ENCODE measurements at regions not wholly inside any gene's neighbourhood (a gene's known extent, or its start where the extent isn't known, plus 50 kb on each side); places are given as distances from the start of the nearest gene placed in this dataset.
A peak's percentile ranks its signal among the peaks of the same experiment; 100 is the strongest.
"Not testable (repeated sequence)": the region's sequence is repeated elsewhere in the genome, so short reads cannot be mapped to it uniquely, and the experiment has no call there.

DNA sequence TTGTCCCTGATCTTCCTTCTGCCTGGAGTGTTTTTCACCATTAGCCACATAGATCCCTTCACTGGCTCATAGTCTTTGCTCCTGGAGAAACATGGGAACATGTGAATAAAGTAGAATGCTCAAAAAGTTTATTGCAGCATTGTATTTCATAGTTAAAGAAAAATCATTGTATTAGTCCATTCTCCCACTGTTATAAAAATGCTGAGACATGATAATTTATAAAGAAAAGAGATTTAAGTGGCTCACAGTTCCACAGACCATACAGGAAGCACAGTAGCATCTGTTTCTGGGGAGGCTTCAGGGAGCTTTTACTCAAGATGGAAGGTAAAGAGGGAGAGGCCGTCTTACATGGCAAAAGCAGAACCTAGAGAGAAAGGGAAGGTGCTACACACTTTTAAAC is 238.3 kb upstream of the OR4E1 start:
- TF ChIP-seq, protein P1, sequence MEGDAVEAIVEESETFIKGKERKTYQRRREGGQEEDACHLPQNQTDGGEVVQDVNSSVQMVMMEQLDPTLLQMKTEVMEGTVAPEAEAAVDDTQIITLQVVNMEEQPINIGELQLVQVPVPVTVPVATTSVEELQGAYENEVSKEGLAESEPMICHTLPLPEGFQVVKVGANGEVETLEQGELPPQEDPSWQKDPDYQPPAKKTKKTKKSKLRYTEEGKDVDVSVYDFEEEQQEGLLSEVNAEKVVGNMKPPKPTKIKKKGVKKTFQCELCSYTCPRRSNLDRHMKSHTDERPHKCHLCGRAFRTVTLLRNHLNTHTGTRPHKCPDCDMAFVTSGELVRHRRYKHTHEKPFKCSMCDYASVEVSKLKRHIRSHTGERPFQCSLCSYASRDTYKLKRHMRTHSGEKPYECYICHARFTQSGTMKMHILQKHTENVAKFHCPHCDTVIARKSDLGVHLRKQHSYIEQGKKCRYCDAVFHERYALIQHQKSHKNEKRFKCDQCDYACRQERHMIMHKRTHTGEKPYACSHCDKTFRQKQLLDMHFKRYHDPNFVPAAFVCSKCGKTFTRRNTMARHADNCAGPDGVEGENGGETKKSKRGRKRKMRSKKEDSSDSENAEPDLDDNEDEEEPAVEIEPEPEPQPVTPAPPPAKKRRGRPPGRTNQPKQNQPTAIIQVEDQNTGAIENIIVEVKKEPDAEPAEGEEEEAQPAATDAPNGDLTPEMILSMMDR (IDR thresholded peaks at IDR 0.05; ENCODE audit: low read depth, low read length), result no peak
- peaks cover 31% of the 10 kb centered on the region for H3K27me3 ChIP-seq (ENCODE audit: low read depth, low read length)
- no peaks in the 10 kb centered on the region for H3K9me3 ChIP-seq (ENCODE audit: insufficient read depth, low read length)
- H3K9ac ChIP-seq (ENCODE audit: low read length), result no peak overlapping the region
- no peaks in the 10 kb centered on the region for H4K20me1 ChIP-seq (ENCODE audit: insufficient read depth, low read length)
- H2AFZ ChIP-seq (ENCODE audit: low read depth, low read length), result no peak overlapping the region
- H3K4me2 ChIP-seq (ENCODE audit: low read length), result no peak overlapping the region
- H3K27ac ChIP-seq (ENCODE audit: low read length), result no peak overlapping the region
- H3K4me1 ChIP-seq (ENCODE audit: low read length), result no peaks in the 10 kb centered on the region
- no peaks in the 10 kb centered on the region for H3K36me3 ChIP-seq (replicated peaks; ENCODE audit: low read depth, low read length)
- H3K79me2 ChIP-seq (ENCODE audit: low read length), result no peaks in the 10 kb centered on the region
- no peak overlapping the region for H3K4me3 ChIP-seq (ENCODE audit: low read length)

DNA sequence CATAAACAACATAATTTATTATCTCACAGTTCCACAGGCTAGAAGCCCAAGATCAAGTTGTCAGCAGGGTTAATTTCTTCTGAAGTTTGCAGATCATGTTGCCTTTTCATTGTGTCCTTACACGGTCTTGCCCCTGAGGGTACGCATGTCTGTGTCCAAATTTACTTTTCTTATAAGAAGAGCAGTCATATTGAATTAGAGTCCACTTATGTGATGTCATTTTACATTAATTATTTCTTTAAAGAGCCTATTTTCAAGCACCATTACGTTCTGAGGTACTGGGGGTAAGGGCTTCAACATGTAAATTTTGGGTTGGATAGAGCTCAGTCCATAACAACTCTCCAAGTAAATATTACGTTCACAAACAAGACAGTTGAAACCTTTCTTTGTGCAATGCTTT is 236.6 kb upstream of the OR4E1 start:
- H3K4me1 ChIP-seq (ENCODE audit: low read length), result no peaks in the 10 kb centered on the region
- peaks cover 41% of the 10 kb centered on the region for H3K27me3 ChIP-seq (ENCODE audit: low read depth, low read length)
- TF ChIP-seq, protein P1 (IDR thresholded peaks at IDR 0.05; ENCODE audit: low read depth, low read length), result no peak
- no peak for TF ChIP-seq EZH2phosphoT487 (IDR thresholded peaks at IDR 0.05; ENCODE audit: low read depth)
- no peaks in the 10 kb centered on the region for H3K79me2 ChIP-seq (ENCODE audit: low read length)
- no peaks in the 10 kb centered on the region for H3K9me3 ChIP-seq (ENCODE audit: insufficient read depth, low read length)
- H3K36me3 ChIP-seq (replicated peaks; ENCODE audit: low read depth, low read length), result no peaks in the 10 kb centered on the region
- no peak overlapping the region for H3K4me3 ChIP-seq (ENCODE audit: low read length)
- H3K9ac ChIP-seq (ENCODE audit: low read length), result no peak overlapping the region
- H3K4me2 ChIP-seq (ENCODE audit: low read length), result no peak overlapping the region
- H2AFZ ChIP-seq (ENCODE audit: low read depth, low read length), result no peak overlapping the region
- no peak overlapping the region for H3K27ac ChIP-seq (ENCODE audit: low read length)
- H4K20me1 ChIP-seq (ENCODE audit: insufficient read depth, low read length), result no peaks in the 10 kb centered on the region

DNA sequence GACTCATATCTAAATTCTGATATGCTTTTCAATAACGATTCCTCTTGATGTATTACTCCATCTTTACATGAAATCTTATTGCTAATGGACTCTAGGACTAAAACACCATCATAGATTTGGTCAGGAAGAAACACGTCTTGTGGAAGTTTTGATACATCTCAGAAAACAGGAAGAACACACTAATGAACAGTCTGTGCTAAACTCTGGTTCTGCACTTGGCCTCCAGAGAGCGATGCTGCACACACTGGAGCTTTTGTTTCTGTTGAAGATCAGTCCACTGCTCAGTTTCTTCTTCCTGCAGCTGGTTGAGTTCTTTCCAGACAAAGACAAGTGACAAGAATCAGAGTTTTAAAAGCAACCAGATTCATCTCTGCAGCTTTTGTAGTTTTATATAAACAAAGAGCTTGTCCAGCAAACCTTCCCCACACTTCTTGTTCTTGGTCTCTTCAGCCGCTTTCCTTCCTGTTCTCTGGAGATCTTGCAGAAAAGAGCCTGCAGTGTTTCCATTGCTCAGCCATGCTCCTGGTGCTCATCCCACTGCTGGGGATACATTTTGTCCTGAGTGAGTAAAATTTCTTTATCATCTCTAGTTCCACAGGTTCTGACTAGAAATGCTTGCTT is 229.1 kb upstream of the OR4E1 start:
- no peaks in the 10 kb centered on the region for H3K9me3 ChIP-seq (ENCODE audit: insufficient read depth, low read length)
- no peaks in the 10 kb centered on the region for H4K20me1 ChIP-seq (ENCODE audit: insufficient read depth, low read length)
- no peaks in the 10 kb centered on the region for H3K36me3 ChIP-seq (replicated peaks; ENCODE audit: low read depth, low read length)
- H3K4me2 ChIP-seq (ENCODE audit: low read length), result peak overlapping the region; percentile 38
- H3K79me2 ChIP-seq (ENCODE audit: low read length), result no peaks in the 10 kb centered on the region
- peaks cover 17% of the 10 kb centered on the region for H3K27me3 ChIP-seq (ENCODE audit: low read depth, low read length)
- peak overlapping the region; percentile 91 for H2AFZ ChIP-seq (ENCODE audit: low read depth, low read length)
- H3K4me3 ChIP-seq (ENCODE audit: low read length), result peak overlapping the region; percentile 55
- no peak overlapping the region for H3K9ac ChIP-seq (ENCODE audit: low read length)
- TF ChIP-seq, protein P1 (IDR thresholded peaks at IDR 0.05; ENCODE audit: low read depth, low read length), result peak; percentile 52
- no peak for TF ChIP-seq EZH2phosphoT487 (IDR thresholded peaks at IDR 0.05; ENCODE audit: low read depth)
- 0 out of 2 replicates have a peak, but pooled peaks cover 3% of the 10 kb centered on the region for H3K4me1 ChIP-seq (ENCODE audit: low read length)
- H3K27ac ChIP-seq (ENCODE audit: low read length), result no peak overlapping the region

DNA sequence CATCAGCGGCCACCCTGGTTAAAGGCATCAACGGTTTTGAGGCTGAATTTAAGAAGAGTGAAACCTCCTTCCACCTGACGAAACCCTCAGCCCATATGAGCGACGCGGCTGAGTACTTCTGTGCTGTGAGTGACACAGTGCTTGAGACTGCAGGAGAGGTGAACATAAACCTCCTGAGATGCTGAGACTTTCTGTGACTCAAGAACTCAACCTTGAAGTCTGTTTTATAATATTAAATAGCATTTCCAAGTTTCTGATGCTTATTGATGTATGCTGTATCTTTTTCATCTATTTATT is 221.2 kb upstream of the OR4E1 start:
- H3K9me3 ChIP-seq (ENCODE audit: insufficient read depth, low read length); H3K4me1 ChIP-seq (ENCODE audit: low read length); H3K36me3 ChIP-seq (replicated peaks; ENCODE audit: low read depth, low read length); H3K9ac ChIP-seq (ENCODE audit: low read length); H3K27ac ChIP-seq (ENCODE audit: low read length); H4K20me1 ChIP-seq (ENCODE audit: insufficient read depth, low read length); H3K79me2 ChIP-seq (ENCODE audit: low read length): not testable (repeated sequence)
- Histone ChIP-seq H3K27me3 (ENCODE audit: low read depth, low read length) (peaks cover 38% of the 10 kb centered on the region), H3K4me3 (ENCODE audit: low read length) (peak overlapping the region; percentile 33; the same call in 1 of the 2 replicates), H2AFZ (ENCODE audit: low read depth, low read length) (peak overlapping the region; percentile 28; the same call in 1 of the 2 replicates), H3K4me2 (ENCODE audit: low read length) (peak overlapping the region; percentile 56)

Data from OCI-LY3 (cell line).